ENCODE measurements at regions not wholly inside any gene's neighbourhood (a gene's known extent, or its start where the extent isn't known, plus 50 kb on each side); places are given as distances from the start of the nearest gene placed in this dataset.

DNA sequence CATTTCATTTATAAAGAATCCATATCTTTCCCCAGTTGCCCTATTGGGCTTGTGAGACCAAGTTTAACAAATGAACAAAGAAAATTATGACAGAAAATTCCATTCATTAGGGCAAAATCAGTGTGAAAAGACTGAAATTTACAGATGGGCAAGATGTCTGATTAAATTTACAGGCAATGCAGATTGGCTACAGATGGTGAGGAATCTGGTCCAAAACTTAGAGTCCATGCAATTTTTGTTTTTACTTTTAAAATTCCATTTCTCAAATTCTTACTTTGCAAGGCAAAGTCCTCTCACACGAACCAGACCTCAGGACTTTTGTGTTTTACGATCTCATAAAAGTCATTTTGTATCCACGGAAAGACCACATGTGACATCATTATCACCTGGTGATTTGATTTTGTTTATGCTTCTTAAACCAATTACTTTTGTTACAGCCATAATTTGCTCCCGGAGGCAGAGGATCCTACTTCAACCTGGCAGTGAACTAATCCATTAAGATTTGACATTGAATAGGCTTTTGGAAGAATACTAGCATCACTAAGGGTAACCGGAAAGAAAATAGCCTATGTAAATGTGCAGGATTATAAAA lies 843.7 kb upstream of the CHORDC1 start:
- H3K4me3 ChIP-seq (ENCODE audit: insufficient read depth, low read depth, low read length), result no peak overlapping the region
- H2BK5ac ChIP-seq (ENCODE audit: low read depth, low read length, poor library complexity, severe bottlenecking), result no peak overlapping the region
- no peaks in the 10 kb centered on the region for H3K79me1 ChIP-seq (ENCODE audit: low read depth in 1 of 2, low read length in 2 of 2)
- ChIA-PET CTCF (no interaction called here), POLR2A (ENCODE audit: unreplicated experiment) (no interaction called here)
- H2BK120ac ChIP-seq (ENCODE audit: low read depth, low read length), result no peak overlapping the region
- no peak overlapping the region for H3K23ac ChIP-seq (ENCODE audit: low read depth, low read length)
- no peak overlapping the region for H2AK5ac ChIP-seq (ENCODE audit: low read depth, low read length)
- no peak overlapping the region for H3K56ac ChIP-seq (ENCODE audit: extremely low read depth, insufficient read depth, low read length)
- H2AFZ ChIP-seq (replicated peaks; ENCODE audit: low read length, poor library complexity), result no peak overlapping the region
- H3K4ac ChIP-seq (ENCODE audit: low read depth, low read length), result no peak overlapping the region
- H4K5ac ChIP-seq (ENCODE audit: low read depth, low read length), result no peak overlapping the region
- BruUV-seq (replicated peaks), result no TSS peak
- no peaks in the 10 kb centered on the region for H3K27me3 ChIP-seq (ENCODE audit: control insufficient read depth, insufficient read depth, low read length)
- no peaks in the 10 kb centered on the region for H4K20me1 ChIP-seq (ENCODE audit: insufficient read depth, low read length)
- H3K36me3 ChIP-seq (ENCODE audit: control insufficient read depth, insufficient read depth, low read length), result no peaks in the 10 kb centered on the region
- no peak overlapping the region for H3K4me2 ChIP-seq (ENCODE audit: low read depth, low read length)
- WGBS, 2 experiments (ENCODE audit: extremely low coverage in 2 of 2, insufficient read length in 1 of 2), result no CpG with 5 or more reads among the region's 5 CpGs
- H3K4me1 ChIP-seq (ENCODE audit: control insufficient read depth, insufficient read depth, low read length), result no peaks in the 10 kb centered on the region
- no peak for TF ChIP-seq MAFK (IDR thresholded peaks at IDR 0.05; ENCODE audit: low read depth, low read length)
- TF ChIP-seq SMC3 (IDR thresholded peaks at IDR 0.05; ENCODE audit: low read depth, low read length), result no peak
- no peak for TF ChIP-seq RAD21 (IDR thresholded peaks at IDR 0.05; ENCODE audit: low read length)
- TF ChIP-seq MXI1 (IDR thresholded peaks at IDR 0.05; ENCODE audit: borderline replicate concordance, low read depth, low read length), result no peak
- TF ChIP-seq CHD1 (IDR thresholded peaks at IDR 0.05; ENCODE audit: low read depth, low read length), result no peak
- TF ChIP-seq, protein P1, sequence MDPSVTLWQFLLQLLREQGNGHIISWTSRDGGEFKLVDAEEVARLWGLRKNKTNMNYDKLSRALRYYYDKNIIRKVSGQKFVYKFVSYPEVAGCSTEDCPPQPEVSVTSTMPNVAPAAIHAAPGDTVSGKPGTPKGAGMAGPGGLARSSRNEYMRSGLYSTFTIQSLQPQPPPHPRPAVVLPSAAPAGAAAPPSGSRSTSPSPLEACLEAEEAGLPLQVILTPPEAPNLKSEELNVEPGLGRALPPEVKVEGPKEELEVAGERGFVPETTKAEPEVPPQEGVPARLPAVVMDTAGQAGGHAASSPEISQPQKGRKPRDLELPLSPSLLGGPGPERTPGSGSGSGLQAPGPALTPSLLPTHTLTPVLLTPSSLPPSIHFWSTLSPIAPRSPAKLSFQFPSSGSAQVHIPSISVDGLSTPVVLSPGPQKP (IDR thresholded peaks at IDR 0.05; ENCODE audit: borderline replicate concordance, low read depth, low read length), result no peak
- TF ChIP-seq CEBPB (IDR thresholded peaks at IDR 0.05; ENCODE audit: low read depth, low read length), result no peak
- TF ChIP-seq MAZ (IDR thresholded peaks at IDR 0.05; ENCODE audit: borderline replicate concordance, low read depth, low read length), result no peak
- no peak for TF ChIP-seq NFE2L2 (IDR thresholded peaks at IDR 0.05; ENCODE audit: low read depth, low read length)
- no peak for TF ChIP-seq POLR2A (IDR thresholded peaks at IDR 0.05; ENCODE audit: low read depth, low read length)
- TF ChIP-seq FOS (IDR thresholded peaks at IDR 0.05; ENCODE audit: low read depth, low read length), result no peak
- TF ChIP-seq RFX5 (IDR thresholded peaks at IDR 0.05; ENCODE audit: low read depth, low read length), result no peak
- TF ChIP-seq CTCF (conservative IDR thresholded peaks at IDR 0.05; ENCODE audit: low read depth, low read length), result no peak
- TF ChIP-seq RCOR1 (IDR thresholded peaks at IDR 0.05; ENCODE audit: insufficient replicate concordance, low read length), result no peak
- TF ChIP-seq, protein P2, sequence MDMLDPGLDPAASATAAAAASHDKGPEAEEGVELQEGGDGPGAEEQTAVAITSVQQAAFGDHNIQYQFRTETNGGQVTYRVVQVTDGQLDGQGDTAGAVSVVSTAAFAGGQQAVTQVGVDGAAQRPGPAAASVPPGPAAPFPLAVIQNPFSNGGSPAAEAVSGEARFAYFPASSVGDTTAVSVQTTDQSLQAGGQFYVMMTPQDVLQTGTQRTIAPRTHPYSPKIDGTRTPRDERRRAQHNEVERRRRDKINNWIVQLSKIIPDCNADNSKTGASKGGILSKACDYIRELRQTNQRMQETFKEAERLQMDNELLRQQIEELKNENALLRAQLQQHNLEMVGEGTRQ (IDR thresholded peaks at IDR 0.05; ENCODE audit: low read depth, low read length), result no peak
- H2BK20ac ChIP-seq (ENCODE audit: low read depth, low read length), result no peak overlapping the region
- ATAC-seq (ENCODE audit: low read depth), result no peak
- H2AK9ac ChIP-seq (replicated peaks; ENCODE audit: low read depth, low read length, poor library complexity), result no peak overlapping the region
- no peak overlapping the region for H3K9ac ChIP-seq (ENCODE audit: low read depth, low read length)
- H3K18ac ChIP-seq (ENCODE audit: low read depth, low read length), result no peak overlapping the region
- intact Hi-C loops (cut with micrococcal nuclease) (no loop called here), dilution Hi-C loops (cut with HindIII; ENCODE audit: low sequenced_read_pairs, unreplicated experiment) (no loop called here), in situ Hi-C loops (cut with MboI; ENCODE audit: low sequenced_read_pairs) (no loop called here)
- no peak overlapping the region for H4K91ac ChIP-seq (ENCODE audit: insufficient read depth, low read depth, low read length)
- no peak overlapping the region for H3K14ac ChIP-seq (replicated peaks; ENCODE audit: low read depth, low read length)
- H3K9me1 ChIP-seq (ENCODE audit: insufficient read depth, low read length), result no peaks in the 10 kb centered on the region
- no peak for DNase-seq
- H3K27ac ChIP-seq (ENCODE audit: insufficient read depth, low read length), result no peak overlapping the region
- peaks cover 1% of the 10 kb centered on the region; the same call in 1 of the 2 replicates for H3K9me3 ChIP-seq (ENCODE audit: control insufficient read depth, insufficient read depth, low read length)
- H2BK15ac ChIP-seq (ENCODE audit: low read depth, low read length), result no peak overlapping the region
- no peak overlapping the region for H4K8ac ChIP-seq (ENCODE audit: low read depth in 2 of 2, low read length in 2 of 2)

Measured in IMR-90 (cell line).